RWPE1 (cell line): ENCODE measurements at regions not wholly inside any gene's neighbourhood (a gene's known extent, or its start where the extent isn't known, plus 50 kb on each side); places are given as distances from the start of the nearest gene placed in this dataset.

Source experiments
- CTCF ChIA-PET: fragments of 350-600 bp; sonication (Branson Sonifier 250); formaldehyde crosslinking; extraction: SDS; loops from one replicate; lab custom pipeline; 2021; lab: Yijun Ruan, JAX
- POLR2A ChIA-PET: fragments of 400-600 bp; formaldehyde crosslinking; extraction: SDS; loops from one replicate; lab custom pipeline; 2020; ENCODE audit warnings: antibody characterized with exemption; ENCODE audit not compliant: low non-redundant PET; lab: Yijun Ruan, JAX
- DNase-seq: peaks from one replicate; pipeline ENCODE4 v3.0.0; 2012; ENCODE audit warnings: low spot score
- H3K27ac ChIP-seq: fragments of 450-650 bp; 2 replicates; pipeline ENCODE4 v1.5.1; 2017
- CTCF ChIP-seq: fragments of 450-650 bp; conservative IDR thresholded peaks from 2 replicates; pipeline ENCODE4 v1.5.1; 2017; ENCODE audit warnings: low read depth, mild to moderate bottlenecking

GRCh38 chr1:101316256-101316655, 79.4 kb downstream of the S1PR1 start:
- ChIA-PET CTCF (no interaction called here), POLR2A (no interaction called here)
- DNase-seq, result no peak
- no peak overlapping the region for H3K27ac ChIP-seq
- TF ChIP-seq CTCF, result no peak

DNA sequence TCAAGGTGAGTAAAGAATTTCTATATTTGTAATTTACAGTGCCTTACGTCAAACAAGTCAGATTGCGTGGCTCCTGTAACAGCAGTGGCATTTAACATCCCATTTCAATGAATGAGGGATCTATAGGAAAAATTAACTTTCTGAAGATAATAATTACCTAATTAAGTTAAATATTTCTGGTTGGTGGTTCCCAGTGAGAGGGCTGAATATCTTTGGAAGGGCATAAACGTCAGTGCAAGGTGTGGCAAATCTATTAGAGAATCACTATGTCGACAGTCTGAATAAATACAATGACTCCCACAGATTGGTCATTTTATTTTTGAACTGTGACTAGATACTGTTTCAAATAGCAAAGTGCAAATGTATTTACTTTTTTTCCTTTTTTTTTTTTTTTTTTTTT, 80.0 kb downstream of the S1PR1 start:
- CTCF ChIA-PET, result interaction anchor here (0.7 kb wide), 1 partner anchor 1024 kb away, joined by 3 read pairs; no protein-coding TSS in a partner anchor
- no peak overlapping the region for H3K27ac ChIP-seq
- DNase-seq, result no peak
- POLR2A ChIA-PET, result no interaction called here
- TF ChIP-seq CTCF, result no peak

- ChIA-PET CTCF (interaction anchor here (0.6 to 1.4 kb wide), 3 partner anchors 8 to 1925 kb away, joined by 3 to 6 read pairs (median 3); no protein-coding TSS in a partner anchor), POLR2A (no interaction called here)
- TF ChIP-seq CTCF, result no peak
Observed at GRCh38 chr1:101317590-101317989, 80.8 kb downstream of the S1PR1 start.

GRCh38 chr1:101323535-101323934, 86.7 kb downstream of the S1PR1 start:
- ChIA-PET POLR2A (no interaction called here), CTCF (interaction anchor here (0.6 to 2.3 kb wide), 2 partner anchors 14 to 115 kb away, joined by 3 to 10 read pairs; no protein-coding TSS in a partner anchor)
- TF ChIP-seq CTCF, result no peak
- no peak overlapping the region for H3K27ac ChIP-seq
- no peak for DNase-seq

More at GRCh38 chr1:101317590-101317989, 80.8 kb downstream of the S1PR1 start:
- DNase-seq, result no peak
- no peak overlapping the region for H3K27ac ChIP-seq

GRCh38 chr1:101325144-101325543, 88.3 kb downstream of the S1PR1 start:
- ChIA-PET POLR2A (no interaction called here), CTCF (no interaction called here)
- no peak overlapping the region for H3K27ac ChIP-seq
- no peak for DNase-seq
- TF ChIP-seq CTCF, result no peak

DNA sequence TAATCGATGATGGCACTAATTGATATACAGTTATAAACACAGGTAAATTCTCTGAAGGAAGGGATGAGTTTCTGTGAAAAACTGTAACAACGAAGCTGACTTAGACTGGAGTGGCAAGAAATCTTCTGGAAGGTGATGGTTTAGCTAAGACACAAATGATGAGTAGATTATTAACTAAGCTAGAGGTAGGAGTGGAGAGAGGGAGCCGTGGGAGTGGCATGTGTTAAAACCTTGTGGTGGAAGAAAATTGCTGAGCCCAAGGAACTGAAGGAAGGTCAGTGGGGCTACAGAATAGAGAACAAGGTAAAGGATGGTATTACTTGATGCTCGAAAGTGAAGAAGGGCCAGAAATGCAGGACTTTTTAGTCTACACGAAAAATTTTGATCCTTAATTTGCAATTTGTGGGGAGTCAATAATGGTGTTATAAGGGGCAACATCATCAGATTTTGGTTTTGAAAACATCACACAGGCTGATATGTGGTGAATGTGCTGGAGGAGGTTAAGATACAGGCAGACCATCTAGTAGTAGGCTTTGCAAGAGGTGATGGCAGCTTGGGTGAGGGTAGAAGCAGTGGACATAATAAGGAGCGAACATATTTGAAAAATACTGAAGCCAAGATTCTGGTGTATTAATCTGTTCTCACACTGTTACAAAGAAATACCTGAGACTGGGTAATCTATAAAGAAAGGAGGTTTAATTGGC, 93.8 kb downstream of the S1PR1 start:
- POLR2A ChIA-PET, result no interaction called here
- CTCF ChIA-PET, result no interaction called here
- DNase-seq, result no peak
- no peak for TF ChIP-seq CTCF
- no peak overlapping the region for H3K27ac ChIP-seq
